Activated CD4-positive, alpha-beta T cell treated with anti-CD3 and anti-CD28 coated beads, Interleukin-2, amount 10 ng/mL, durations not matched to agents 7 days and 5 days (primary cell): ENCODE measurements at regions not wholly inside any gene's neighbourhood (a gene's known extent, or its start where the extent isn't known, plus 50 kb on each side); places are given as distances from the start of the nearest gene placed in this dataset.

Experiments used
- CTCF ChIA-PET: fragments of 350-600 bp; sonication (Branson Sonifier 250); formaldehyde crosslinking; loops from one replicate; lab custom pipeline; 2021; ENCODE audit warnings: antibody characterized with exemption; lab: Charles Lee
- POLR2A ChIA-PET: fragments of 350-600 bp; sonication (Branson Sonifier 250); formaldehyde crosslinking; loops from one replicate; lab custom pipeline; 2021; ENCODE audit warnings: antibody characterized with exemption; lab: Charles Lee
- DNase-seq: peaks from one replicate; pipeline ENCODE4 v3.0.0-alpha.2; 2020
- H3K27ac Mint-ChIP-seq: one replicate; pipeline ENCODE4 v1.8.0; 2021; ENCODE audit warnings: mild to moderate bottlenecking, moderate library complexity, mixed read lengths
- H3K27me3 Mint-ChIP-seq: one replicate; pipeline ENCODE4 v1.8.0; 2021; ENCODE audit warnings: mixed read lengths
- H3K36me3 Mint-ChIP-seq: one replicate; pipeline ENCODE4 v1.8.0; 2021; ENCODE audit warnings: low read depth, mixed read lengths
- H3K4me1 Mint-ChIP-seq: one replicate; pipeline ENCODE4 v1.8.0; 2021; ENCODE audit warnings: mixed read lengths
- H3K4me3 Mint-ChIP-seq: one replicate; pipeline ENCODE4 v1.8.0; 2021; ENCODE audit warnings: mild to moderate bottlenecking, moderate library complexity, mixed read lengths
- H3K9me3 Mint-ChIP-seq: one replicate; pipeline ENCODE4 v1.8.0; 2021; ENCODE audit warnings: mixed read lengths

DNA sequence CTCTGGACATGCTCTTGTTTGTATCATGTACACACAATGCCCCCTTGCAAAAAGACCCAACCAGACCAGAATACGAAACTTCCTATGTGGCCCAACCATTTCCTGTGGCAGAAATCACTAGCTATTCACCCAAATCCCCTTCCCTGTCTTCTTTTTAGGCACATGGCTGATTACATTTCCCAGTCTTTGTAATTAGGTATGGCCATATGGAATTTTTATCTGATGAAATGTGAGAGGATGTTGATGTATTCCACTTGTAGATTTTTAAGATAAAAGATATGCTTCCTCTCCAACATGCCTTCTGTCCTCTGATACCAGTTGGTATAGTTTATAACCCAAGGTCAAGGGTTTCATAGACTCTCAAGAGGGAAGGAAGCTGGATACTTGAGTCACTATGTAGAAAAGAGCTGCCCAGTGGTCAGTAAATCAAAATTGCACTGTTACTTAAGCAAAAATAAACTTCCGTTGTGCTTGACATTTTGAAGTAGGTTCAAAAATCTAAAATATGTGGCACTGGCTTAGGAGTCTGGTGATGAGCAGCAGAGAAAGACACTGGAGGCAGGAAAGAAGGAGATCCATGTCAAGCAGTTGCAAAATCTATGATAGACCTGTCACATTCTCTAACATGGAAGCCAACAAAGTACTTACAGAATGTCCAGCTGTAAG is 297.4 kb downstream of the SMAD2 start:
- ChIA-PET CTCF (no interaction called here), POLR2A (no interaction called here)
- Mint-ChIP-seq H3K27ac (no peak overlapping the region), H3K4me1 (no peaks in the 10 kb centered on the region), H3K27me3 (peaks cover 5% of the 10 kb centered on the region), H3K9me3 (no peaks in the 10 kb centered on the region), H3K4me3 (no peak overlapping the region), H3K36me3 (no peaks in the 10 kb centered on the region)
- DNase-seq, result no peak

DNA sequence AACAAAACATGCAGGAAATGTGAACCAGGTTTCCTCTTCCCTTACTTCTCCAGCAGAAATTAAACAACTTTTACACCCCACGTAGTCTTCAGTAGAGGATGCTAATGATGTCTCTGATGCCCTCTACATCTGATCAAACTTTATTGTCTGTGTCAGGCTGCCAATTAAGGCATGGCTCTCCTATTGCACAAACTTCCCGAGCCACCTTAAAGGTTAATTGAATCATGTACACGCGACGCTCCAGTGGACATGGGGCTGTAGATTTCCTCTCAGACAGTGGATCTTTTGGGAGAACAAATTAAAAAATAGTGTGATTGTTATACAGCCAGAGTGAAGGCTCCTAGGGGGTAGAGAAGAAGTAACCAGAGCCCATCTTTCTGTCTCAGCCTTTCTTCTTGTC is 301.6 kb downstream of the SMAD2 start:
- POLR2A ChIA-PET, result no interaction called here
- no peak overlapping the region for H3K4me3 Mint-ChIP-seq
- CTCF ChIA-PET, result no interaction called here

GRCh38 chr18:47628240-47628781 is 302.1 kb downstream of the SMAD2 start:
- Mint-ChIP-seq H3K4me1 (no peaks in the 10 kb centered on the region), H3K36me3 (no peaks in the 10 kb centered on the region), H3K9me3 (no peaks in the 10 kb centered on the region), H3K27me3 (peaks cover 9% of the 10 kb centered on the region), H3K27ac (no peak overlapping the region), H3K4me3 (no peak overlapping the region)
- no peak for DNase-seq
- ChIA-PET POLR2A (no interaction called here), CTCF (no interaction called here)

More for the DNA sequence above, 301.6 kb downstream of the SMAD2 start:
- DNase-seq, result no peak
- peaks cover 9% of the 10 kb centered on the region for H3K27me3 Mint-ChIP-seq
- no peaks in the 10 kb centered on the region for H3K4me1 Mint-ChIP-seq
- no peak overlapping the region for H3K27ac Mint-ChIP-seq
- no peaks in the 10 kb centered on the region for H3K36me3 Mint-ChIP-seq
- H3K9me3 Mint-ChIP-seq, result no peaks in the 10 kb centered on the region

GRCh38 chr18:47627030-47627429 is 303.4 kb downstream of the SMAD2 start:
- no peak overlapping the region for H3K4me3 Mint-ChIP-seq
- no peak overlapping the region for H3K27ac Mint-ChIP-seq
- H3K4me1 Mint-ChIP-seq, result no peaks in the 10 kb centered on the region
- peaks cover 17% of the 10 kb centered on the region for H3K27me3 Mint-ChIP-seq
- ChIA-PET CTCF (no interaction called here), POLR2A (no interaction called here)
- DNase-seq, result no peak
- H3K36me3 Mint-ChIP-seq, result no peaks in the 10 kb centered on the region
- no peaks in the 10 kb centered on the region for H3K9me3 Mint-ChIP-seq

GRCh38 chr18:47619771-47620448 is 310.5 kb downstream of the SMAD2 start:
- Mint-ChIP-seq H3K4me1 (no peaks in the 10 kb centered on the region), H3K27ac (no peak overlapping the region), H3K27me3 (peaks cover 15% of the 10 kb centered on the region), H3K36me3 (no peaks in the 10 kb centered on the region), H3K9me3 (no peaks in the 10 kb centered on the region), H3K4me3 (no peak overlapping the region)
- ChIA-PET CTCF (no interaction called here), POLR2A (no interaction called here)
- DNase-seq, result no peak

DNA sequence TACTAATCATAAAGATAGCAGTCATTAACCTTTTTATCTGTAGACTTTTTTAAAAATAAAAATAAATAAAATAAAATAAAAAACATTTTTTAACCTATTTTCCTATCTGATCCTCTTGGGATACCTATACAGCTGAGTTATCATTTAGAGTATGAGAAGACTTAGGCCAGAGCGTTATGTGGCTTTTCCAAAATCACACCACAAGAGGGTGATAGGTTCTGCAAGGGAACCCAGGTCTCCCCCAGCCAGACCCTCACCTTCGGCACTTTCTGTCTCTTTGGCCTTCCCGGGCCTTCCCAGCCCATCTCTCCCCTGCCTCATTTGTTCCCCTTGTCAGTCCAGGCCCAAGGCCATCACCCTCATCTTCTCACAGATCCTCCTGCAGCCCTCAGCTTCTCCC is 311.7 kb downstream of the SMAD2 start:
- Mint-ChIP-seq H3K9me3 (no peaks in the 10 kb centered on the region), H3K27ac (no peak overlapping the region), H3K27me3 (peaks cover 15% of the 10 kb centered on the region)

GRCh38 chr18:47615043-47615442 is 315.4 kb downstream of the SMAD2 start:
- POLR2A ChIA-PET, result no interaction called here
- H3K36me3 Mint-ChIP-seq, result no peaks in the 10 kb centered on the region
- no peaks in the 10 kb centered on the region for H3K9me3 Mint-ChIP-seq
- peaks cover 2% of the 10 kb centered on the region for H3K27me3 Mint-ChIP-seq
- H3K4me1 Mint-ChIP-seq, result no peaks in the 10 kb centered on the region
- DNase-seq, result no peak
- CTCF ChIA-PET, result no interaction called here
- H3K4me3 Mint-ChIP-seq, result no peak overlapping the region
- H3K27ac Mint-ChIP-seq, result no peak overlapping the region

More for the DNA sequence above, 311.7 kb downstream of the SMAD2 start:
- no peak for DNase-seq
- no peaks in the 10 kb centered on the region for H3K36me3 Mint-ChIP-seq
- ChIA-PET CTCF (no interaction called here), POLR2A (no interaction called here)
- no peaks in the 10 kb centered on the region for H3K4me1 Mint-ChIP-seq
- no peak overlapping the region for H3K4me3 Mint-ChIP-seq

DNA sequence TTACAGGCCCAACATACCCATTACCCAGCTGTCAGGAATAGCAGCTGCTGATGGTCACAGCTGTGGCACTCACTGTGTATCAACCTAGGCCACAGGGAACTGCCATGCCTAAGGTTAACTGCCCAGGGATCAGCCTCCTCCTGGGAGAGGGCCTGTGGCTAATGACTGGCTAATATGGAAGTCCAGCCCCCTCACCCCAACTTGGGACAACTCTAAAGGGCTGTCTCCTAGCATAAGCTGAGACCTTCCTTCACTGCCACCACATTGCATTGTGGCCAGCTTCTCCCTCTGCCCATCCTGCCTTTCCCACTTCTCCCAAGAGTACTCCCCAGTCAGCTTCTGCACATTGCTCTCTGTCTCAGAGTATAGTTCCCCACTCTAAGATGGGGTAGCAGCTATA is 316.5 kb downstream of the SMAD2 start:
- Mint-ChIP-seq H3K9me3 (no peaks in the 10 kb centered on the region), H3K4me3 (no peak overlapping the region), H3K27me3 (no peaks in the 10 kb centered on the region), H3K36me3 (no peaks in the 10 kb centered on the region), H3K27ac (no peak overlapping the region), H3K4me1 (no peaks in the 10 kb centered on the region)
- CTCF ChIA-PET, result no interaction called here
- POLR2A ChIA-PET, result no interaction called here
- DNase-seq, result no peak

DNA sequence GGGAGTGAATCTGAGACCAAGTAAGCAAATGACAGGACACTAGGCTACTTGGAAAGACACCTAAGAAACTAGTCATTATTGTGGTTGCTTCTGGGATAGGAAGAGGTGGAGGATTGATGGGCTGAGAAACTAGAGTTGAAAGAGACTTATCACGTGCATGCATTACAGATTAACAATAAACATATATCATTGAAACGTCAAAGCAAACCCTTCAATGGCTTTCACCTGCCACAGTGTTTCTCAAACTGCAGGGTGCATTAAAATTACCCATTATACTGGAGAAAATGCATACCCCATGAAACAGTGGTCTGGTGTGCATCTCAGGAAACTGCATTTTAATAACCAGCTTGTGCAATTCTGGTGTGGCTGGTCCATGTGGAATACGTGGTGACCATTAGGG is 318.8 kb downstream of the SMAD2 start:
- Mint-ChIP-seq H3K4me3 (no peak overlapping the region), H3K27ac (no peak overlapping the region), H3K27me3 (peaks cover 3% of the 10 kb centered on the region), H3K4me1 (no peaks in the 10 kb centered on the region), H3K9me3 (no peaks in the 10 kb centered on the region), H3K36me3 (no peaks in the 10 kb centered on the region)
- DNase-seq, result no peak
- CTCF ChIA-PET, result no interaction called here
- POLR2A ChIA-PET, result no interaction called here

- Mint-ChIP-seq H3K4me1 (no peaks in the 10 kb centered on the region), H3K27ac (no peak overlapping the region), H3K9me3 (no peaks in the 10 kb centered on the region), H3K36me3 (no peaks in the 10 kb centered on the region), H3K4me3 (no peak overlapping the region), H3K27me3 (peaks cover 3% of the 10 kb centered on the region)
- CTCF ChIA-PET, result no interaction called here
- POLR2A ChIA-PET, result no interaction called here
- DNase-seq, result no peak
These were observed 323.9 kb downstream of the SMAD2 start for GRCh38 chr18:47606526-47606925.

GRCh38 chr18:47605093-47605492 is 325.4 kb downstream of the SMAD2 start:
- CTCF ChIA-PET, result interaction anchor here (0.9 kb wide), 1 partner anchor 26 kb away, joined by 3 read pairs; no protein-coding TSS in a partner anchor

GRCh38 chr18:47604021-47604420 is 326.4 kb downstream of the SMAD2 start:
- peaks cover 2% of the 10 kb centered on the region for H3K9me3 Mint-ChIP-seq
- ChIA-PET CTCF (interaction anchor here (1.2 kb wide), 1 partner anchor 22 kb away, joined by 3 read pairs; no protein-coding TSS in a partner anchor), POLR2A (no interaction called here)
- H3K36me3 Mint-ChIP-seq, result no peaks in the 10 kb centered on the region
- no peak for DNase-seq
- no peak overlapping the region for H3K27ac Mint-ChIP-seq
- no peaks in the 10 kb centered on the region for H3K4me1 Mint-ChIP-seq
- no peak overlapping the region for H3K4me3 Mint-ChIP-seq
- H3K27me3 Mint-ChIP-seq, result peaks cover 3% of the 10 kb centered on the region

More at GRCh38 chr18:47605093-47605492, 325.4 kb downstream of the SMAD2 start:
- no peak for DNase-seq
- H3K36me3 Mint-ChIP-seq, result no peaks in the 10 kb centered on the region
- POLR2A ChIA-PET, result no interaction called here
- H3K4me3 Mint-ChIP-seq, result no peak overlapping the region
- H3K27me3 Mint-ChIP-seq, result peaks cover 3% of the 10 kb centered on the region
- H3K4me1 Mint-ChIP-seq, result no peaks in the 10 kb centered on the region
- peaks cover 2% of the 10 kb centered on the region for H3K9me3 Mint-ChIP-seq
- H3K27ac Mint-ChIP-seq, result no peak overlapping the region

DNA sequence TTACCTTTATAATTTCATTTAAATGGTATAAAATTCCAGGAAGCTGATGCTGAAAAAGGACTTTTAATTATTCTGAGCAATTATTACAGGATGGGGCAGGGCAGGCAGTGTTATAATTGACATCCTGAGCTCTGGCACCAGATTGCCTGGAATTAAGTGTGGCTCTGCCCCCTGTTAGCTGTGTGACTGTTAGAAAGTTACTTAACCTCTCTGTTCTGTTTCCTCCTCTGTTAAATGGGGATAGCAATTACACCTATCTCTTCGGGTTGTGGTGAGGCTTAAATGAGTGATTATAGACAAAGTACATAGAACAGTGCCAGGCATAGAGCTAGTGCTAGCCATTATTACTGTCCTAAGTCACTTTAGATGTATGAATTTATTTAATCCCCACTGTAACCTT is 327.3 kb downstream of the SMAD2 start:
- ChIA-PET CTCF (no interaction called here), POLR2A (no interaction called here)
- H3K27me3 Mint-ChIP-seq, result no peaks in the 10 kb centered on the region
- no peaks in the 10 kb centered on the region for H3K4me1 Mint-ChIP-seq
- no peak for DNase-seq
- no peak overlapping the region for H3K27ac Mint-ChIP-seq
- H3K36me3 Mint-ChIP-seq, result no peaks in the 10 kb centered on the region
- H3K9me3 Mint-ChIP-seq, result peaks cover 2% of the 10 kb centered on the region
- no peak overlapping the region for H3K4me3 Mint-ChIP-seq
